ENCODE measurements at regions not wholly inside any gene's neighbourhood (a gene's known extent, or its start where the extent isn't known, plus 50 kb on each side); places are given as distances from the start of the nearest gene placed in this dataset.

GRCh38 chr13:82088781-82089180 is 1747.9 kb upstream of the SPRY2 start:
- Histone ChIP-seq H3K4me1 (replicated peaks in 1 of 2) (no peaks in the 10 kb centered on the region), H3K36me3 (replicated peaks in 1 of 2) (no peaks in the 10 kb centered on the region), H3K4me3 (no peak overlapping the region), H3K27ac (no peak overlapping the region), H3K9me3 (replicated peaks in 1 of 3) (peaks cover 0 to 4% (median 0%) of the 10 kb centered on the region in 3 donors), H3K27me3 (no peaks in the 10 kb centered on the region)
- intact Hi-C loops (cut with DNase I), result no loop called here
- DNase-seq, result no peak
- 17 to 70% (median 35%) methylated on average over 1 of the region's 1 CpG for WGBS, 4 donors
- TF ChIP-seq, protein P1, sequence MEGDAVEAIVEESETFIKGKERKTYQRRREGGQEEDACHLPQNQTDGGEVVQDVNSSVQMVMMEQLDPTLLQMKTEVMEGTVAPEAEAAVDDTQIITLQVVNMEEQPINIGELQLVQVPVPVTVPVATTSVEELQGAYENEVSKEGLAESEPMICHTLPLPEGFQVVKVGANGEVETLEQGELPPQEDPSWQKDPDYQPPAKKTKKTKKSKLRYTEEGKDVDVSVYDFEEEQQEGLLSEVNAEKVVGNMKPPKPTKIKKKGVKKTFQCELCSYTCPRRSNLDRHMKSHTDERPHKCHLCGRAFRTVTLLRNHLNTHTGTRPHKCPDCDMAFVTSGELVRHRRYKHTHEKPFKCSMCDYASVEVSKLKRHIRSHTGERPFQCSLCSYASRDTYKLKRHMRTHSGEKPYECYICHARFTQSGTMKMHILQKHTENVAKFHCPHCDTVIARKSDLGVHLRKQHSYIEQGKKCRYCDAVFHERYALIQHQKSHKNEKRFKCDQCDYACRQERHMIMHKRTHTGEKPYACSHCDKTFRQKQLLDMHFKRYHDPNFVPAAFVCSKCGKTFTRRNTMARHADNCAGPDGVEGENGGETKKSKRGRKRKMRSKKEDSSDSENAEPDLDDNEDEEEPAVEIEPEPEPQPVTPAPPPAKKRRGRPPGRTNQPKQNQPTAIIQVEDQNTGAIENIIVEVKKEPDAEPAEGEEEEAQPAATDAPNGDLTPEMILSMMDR (IDR thresholded peaks at IDR 0.05), result no peak
- TF ChIP-seq POLR2A (IDR thresholded peaks at IDR 0.05), result no peak

DNA sequence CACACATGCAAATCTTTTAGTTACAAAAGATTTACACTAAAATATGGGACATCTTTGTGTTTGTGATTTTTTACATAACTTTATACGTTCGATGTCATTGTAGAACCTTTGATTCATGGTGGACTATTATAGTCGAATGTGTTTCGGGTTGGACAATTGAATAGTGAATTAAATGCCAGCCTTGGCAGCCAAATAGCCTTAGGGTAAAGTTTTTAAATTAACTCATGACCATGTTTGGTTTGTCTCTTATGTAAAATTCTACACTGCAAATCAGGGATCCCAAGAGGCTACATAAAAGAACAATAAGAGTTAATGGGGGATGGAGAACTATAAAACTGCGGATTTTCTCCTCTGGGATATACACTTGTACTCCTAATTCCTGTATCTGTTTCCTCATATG is 1735.6 kb upstream of the SPRY2 start:
- Histone ChIP-seq H3K4me1 (replicated peaks in 1 of 2) (no peaks in the 10 kb centered on the region), H3K4me3 (no peak overlapping the region), H3K36me3 (replicated peaks in 1 of 2) (no peaks in the 10 kb centered on the region), H3K9me3 (replicated peaks in 1 of 3) (peaks cover 0 to 5% (median 0%) of the 10 kb centered on the region in 3 donors), H3K27me3 (no peaks in the 10 kb centered on the region), H3K27ac (no peak overlapping the region)
- intact Hi-C loops (cut with DNase I), result no loop called here
- DNase-seq, result no peak
- WGBS, 4 donors, result 75 to 87% (median 79%) methylated on average over 5 of the region's 5 CpGs
- no peak for TF ChIP-seq POLR2A (IDR thresholded peaks at IDR 0.05)
- TF ChIP-seq, protein P1 (IDR thresholded peaks at IDR 0.05), result no peak

DNA sequence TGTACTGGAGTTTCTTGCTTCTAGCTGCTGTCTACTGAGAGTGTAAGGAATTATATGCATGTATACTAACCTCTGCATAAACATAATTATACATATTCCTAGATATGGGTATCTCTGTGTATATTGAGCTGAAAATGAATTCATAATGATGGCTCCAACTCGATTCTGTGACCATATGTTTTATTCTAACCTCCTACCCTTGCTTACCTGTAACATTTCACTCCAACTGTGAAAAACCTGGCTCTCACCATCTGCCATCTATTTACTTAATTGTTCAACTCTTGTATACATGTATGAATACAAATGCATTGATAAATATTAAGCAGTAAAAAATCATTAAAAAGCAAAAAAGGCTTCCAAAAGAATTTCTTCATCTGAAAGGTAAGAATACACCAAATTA is 1729.5 kb upstream of the SPRY2 start:
- H3K36me3 ChIP-seq (replicated peaks in 1 of 2), result no peaks in the 10 kb centered on the region
- H3K27ac ChIP-seq, result no peak overlapping the region
- 10 to 44% (median 35%) methylated on average over 1 of the region's 1 CpG for WGBS, 4 donors
- H3K9me3 ChIP-seq (replicated peaks in 1 of 3), result no peaks in the 10 kb centered on the region
- H3K27me3 ChIP-seq, result no peaks in the 10 kb centered on the region
- TF ChIP-seq POLR2A (IDR thresholded peaks at IDR 0.05), result no peak
- TF ChIP-seq, protein P1 (IDR thresholded peaks at IDR 0.05), result no peak
- H3K4me3 ChIP-seq, result no peak overlapping the region
- no peak for DNase-seq
- intact Hi-C loops (cut with DNase I), result no loop called here
- H3K4me1 ChIP-seq (replicated peaks in 1 of 2), result no peaks in the 10 kb centered on the region

GRCh38 chr13:82062772-82063171 is 1721.8 kb upstream of the SPRY2 start:
- no peaks in the 10 kb centered on the region for H3K9me3 ChIP-seq (replicated peaks in 1 of 3)
- H3K36me3 ChIP-seq (replicated peaks in 1 of 2), result no peaks in the 10 kb centered on the region
- H3K4me3 ChIP-seq, result no peak overlapping the region
- 56 to 58% (median 58%) methylated on average over 4 of the region's 4 CpGs for WGBS, 4 donors
- H3K27ac ChIP-seq, result no peak overlapping the region
- no peak for DNase-seq
- H3K4me1 ChIP-seq (replicated peaks in 1 of 2), result no peaks in the 10 kb centered on the region
- TF ChIP-seq, protein P1 (IDR thresholded peaks at IDR 0.05), result no peak
- TF ChIP-seq POLR2A (IDR thresholded peaks at IDR 0.05), result no peak
- no peaks in the 10 kb centered on the region for H3K27me3 ChIP-seq
- intact Hi-C loops (cut with DNase I), result no loop called here
